AG04449 (cell line): ENCODE measurements at regions not wholly inside any gene's neighbourhood (a gene's known extent, or its start where the extent isn't known, plus 50 kb on each side); places are given as distances from the start of the nearest gene placed in this dataset.

Source experiments
- CTCF ChIA-PET: fragments of 350-600 bp; formaldehyde crosslinking; extraction: SDS; loops from one replicate; lab custom pipeline; 2021; ENCODE audit warnings: antibody characterized with exemption; lab: Yijun Ruan, JAX
- POLR2A ChIA-PET: fragments of 400-600, 350-600 bp; formaldehyde crosslinking; extraction: SDS; loops from one replicate; lab custom pipeline; 2020; ENCODE audit warnings: antibody characterized with exemption, inconsistent platforms; lab: Yijun Ruan, JAX
- DNase-seq: peaks from one replicate; pipeline ENCODE4 v3.0.0-alpha.2; 2010; ENCODE audit warnings: low read depth, low spot score
- H3K4me3 ChIP-seq: 2 replicates; pipeline ENCODE4 v1.5.1; 2011; ENCODE audit warnings: low read depth, mild to moderate bottlenecking, control low read depth, low read length
- TF ChIP-seq, protein P1 (sequence below): IDR thresholded peaks from one replicate; pipeline ENCODE4 v1.5.1; 2011; ENCODE audit warnings: mild to moderate bottlenecking, moderate library complexity, low read length, control low read depth, inconsistent platforms; ENCODE audit not compliant: insufficient read depth; ENCODE audit errors: missing control alignments

DNA sequence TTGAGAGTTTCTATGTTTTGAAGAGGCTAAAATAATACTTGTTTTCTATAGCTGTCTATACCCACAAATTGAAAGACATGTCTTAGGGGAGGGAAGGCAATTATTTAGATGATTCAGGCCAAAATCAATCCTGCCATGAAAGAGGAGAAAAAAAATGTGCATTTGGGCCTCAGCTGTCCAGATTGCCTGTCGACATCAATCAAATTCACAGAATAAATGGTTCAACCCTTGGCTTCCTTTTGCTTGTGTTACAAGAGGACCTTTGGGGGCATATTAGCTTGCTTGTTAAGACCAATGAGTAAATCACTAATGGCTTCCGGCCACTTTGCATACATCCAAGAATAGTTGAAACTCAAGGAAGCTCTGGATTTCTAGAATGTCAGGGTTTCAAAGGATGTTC lies 900.8 kb upstream of the CELF4 start:
- ChIA-PET POLR2A (no interaction called here), CTCF (no interaction called here)
- no peak for DNase-seq
- TF ChIP-seq, protein P1, sequence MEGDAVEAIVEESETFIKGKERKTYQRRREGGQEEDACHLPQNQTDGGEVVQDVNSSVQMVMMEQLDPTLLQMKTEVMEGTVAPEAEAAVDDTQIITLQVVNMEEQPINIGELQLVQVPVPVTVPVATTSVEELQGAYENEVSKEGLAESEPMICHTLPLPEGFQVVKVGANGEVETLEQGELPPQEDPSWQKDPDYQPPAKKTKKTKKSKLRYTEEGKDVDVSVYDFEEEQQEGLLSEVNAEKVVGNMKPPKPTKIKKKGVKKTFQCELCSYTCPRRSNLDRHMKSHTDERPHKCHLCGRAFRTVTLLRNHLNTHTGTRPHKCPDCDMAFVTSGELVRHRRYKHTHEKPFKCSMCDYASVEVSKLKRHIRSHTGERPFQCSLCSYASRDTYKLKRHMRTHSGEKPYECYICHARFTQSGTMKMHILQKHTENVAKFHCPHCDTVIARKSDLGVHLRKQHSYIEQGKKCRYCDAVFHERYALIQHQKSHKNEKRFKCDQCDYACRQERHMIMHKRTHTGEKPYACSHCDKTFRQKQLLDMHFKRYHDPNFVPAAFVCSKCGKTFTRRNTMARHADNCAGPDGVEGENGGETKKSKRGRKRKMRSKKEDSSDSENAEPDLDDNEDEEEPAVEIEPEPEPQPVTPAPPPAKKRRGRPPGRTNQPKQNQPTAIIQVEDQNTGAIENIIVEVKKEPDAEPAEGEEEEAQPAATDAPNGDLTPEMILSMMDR = no peak
- no peak overlapping the region for H3K4me3 ChIP-seq

DNA sequence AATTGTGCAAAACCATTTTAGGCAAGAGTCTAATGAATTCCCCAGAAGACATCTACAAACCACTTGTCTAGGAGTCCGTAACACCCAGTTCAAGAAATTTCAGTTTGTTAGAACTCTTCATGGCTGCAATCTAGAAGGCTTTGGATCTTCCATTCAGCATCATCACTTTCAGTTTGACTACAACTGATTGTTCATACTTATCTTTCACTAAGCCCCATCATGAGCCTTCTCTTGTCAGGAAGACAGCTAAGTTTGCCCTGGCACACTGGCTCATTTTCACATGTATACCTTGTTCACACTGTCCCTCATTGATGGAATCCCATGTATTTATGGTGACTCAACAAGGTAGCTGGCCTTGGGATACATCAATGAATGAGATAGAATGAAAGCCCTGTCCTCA lies 898.4 kb upstream of the CELF4 start:
- TF ChIP-seq, protein P1 = no peak
- ChIA-PET POLR2A (no interaction called here), CTCF (no interaction called here)
- no peak for DNase-seq
- no peak overlapping the region for H3K4me3 ChIP-seq

DNA sequence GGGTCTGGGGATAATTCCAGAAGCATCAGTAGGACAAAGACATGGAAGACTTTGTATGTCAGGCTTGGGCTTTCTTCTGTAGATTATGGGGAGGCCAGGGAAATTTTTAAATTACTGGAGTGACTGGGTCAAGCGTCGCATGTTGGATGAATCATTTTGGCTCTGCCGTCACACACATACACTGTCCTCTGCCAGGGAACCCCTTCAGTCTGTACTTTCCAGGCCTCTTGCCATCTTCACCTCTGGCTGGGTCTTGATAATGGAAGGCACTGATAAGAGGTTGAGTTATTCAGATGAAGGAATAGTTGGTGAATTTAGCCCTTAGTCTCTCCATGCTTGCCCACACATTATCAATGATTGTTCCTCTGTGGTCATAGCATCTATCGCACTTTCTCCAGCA lies 895.1 kb upstream of the CELF4 start:
- POLR2A ChIA-PET = no interaction called here
- no peak for DNase-seq
- TF ChIP-seq, protein P1 = no peak
- H3K4me3 ChIP-seq = no peak overlapping the region
- CTCF ChIA-PET = no interaction called here

DNA sequence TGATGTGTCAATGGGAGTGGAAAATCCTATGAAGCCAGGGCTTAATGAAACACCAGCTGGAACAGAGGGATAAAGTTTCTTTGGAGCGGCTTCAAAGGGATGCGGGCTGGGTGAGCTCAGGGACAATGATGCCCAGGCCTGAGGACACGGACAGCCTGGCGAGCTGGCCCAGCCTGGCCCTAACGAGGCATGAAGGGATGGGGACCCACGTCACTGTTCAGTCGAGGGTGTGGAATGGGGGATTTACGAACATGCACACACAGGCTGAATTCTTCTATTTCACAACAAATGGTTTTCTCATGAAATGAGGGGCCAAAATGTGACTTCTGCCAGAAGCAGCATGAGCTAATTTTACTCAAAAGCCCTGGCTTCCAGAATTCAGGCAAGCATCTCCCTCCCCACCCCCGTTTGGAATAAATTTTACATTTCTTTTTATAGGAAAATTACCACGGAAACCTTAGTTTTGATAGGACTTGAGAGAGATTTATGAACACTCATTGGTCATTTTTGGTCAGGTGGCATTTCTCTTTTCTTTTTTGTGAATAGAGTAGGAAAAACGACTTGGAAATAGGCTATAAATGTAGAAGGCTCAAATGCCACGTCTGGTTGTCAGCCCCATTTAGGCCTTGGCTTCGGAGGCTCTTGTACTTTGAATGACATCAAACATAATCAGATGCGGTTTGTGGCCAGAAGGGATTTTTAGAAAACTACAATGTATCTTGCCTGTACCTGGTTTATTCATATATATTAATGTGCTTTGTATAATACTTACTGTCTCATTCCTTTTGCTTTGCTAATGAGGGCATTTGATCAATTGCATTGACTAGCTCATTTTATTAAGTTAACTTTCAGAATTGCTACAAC lies 893.8 kb upstream of the CELF4 start:
- POLR2A ChIA-PET = no interaction called here
- DNase-seq = no peak
- CTCF ChIA-PET = no interaction called here
- H3K4me3 ChIP-seq = no peak overlapping the region
- TF ChIP-seq, protein P1 = no peak

DNA sequence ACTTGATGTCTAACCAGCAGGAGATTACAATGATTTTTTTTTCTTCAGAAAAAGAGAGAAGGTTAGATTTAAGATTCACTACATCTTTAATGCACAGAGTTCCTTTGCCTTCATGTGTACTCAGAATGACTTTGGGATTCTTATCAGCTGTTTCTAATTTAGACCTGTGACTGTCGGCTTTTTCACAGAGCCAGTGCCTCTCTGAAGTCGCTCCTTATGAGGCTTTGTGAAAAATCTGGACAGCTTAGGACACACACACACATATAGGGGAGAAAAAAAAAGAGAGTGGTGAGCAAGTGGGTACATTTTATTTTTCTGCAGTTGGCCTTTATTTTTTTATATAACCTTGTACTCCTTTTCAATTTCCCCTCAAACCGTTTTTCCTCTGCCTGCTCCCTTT lies 893.1 kb upstream of the CELF4 start:
- H3K4me3 ChIP-seq = no peak overlapping the region
- POLR2A ChIA-PET = no interaction called here
- TF ChIP-seq, protein P1 = no peak
- CTCF ChIA-PET = no interaction called here
- no peak for DNase-seq

DNA sequence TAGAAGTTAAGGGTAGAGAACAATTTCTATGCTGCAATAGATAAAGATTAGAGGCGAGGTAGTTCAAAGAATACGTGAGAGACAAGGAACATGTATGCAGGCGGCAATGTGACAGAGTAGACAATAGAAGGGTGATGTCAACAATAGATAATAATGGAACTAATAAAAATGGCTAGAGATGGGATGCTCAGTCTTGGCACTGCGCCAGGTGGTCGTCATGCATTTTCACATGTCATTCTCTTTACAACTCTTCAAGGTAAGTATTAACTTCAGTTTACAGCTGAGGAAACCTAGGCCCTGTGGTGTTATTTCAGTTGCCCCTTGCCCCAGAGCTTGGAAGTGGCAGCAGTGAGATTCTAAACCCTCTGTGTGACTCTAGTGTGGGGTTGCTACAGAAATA lies 890.7 kb upstream of the CELF4 start:
- CTCF ChIA-PET = no interaction called here

More for the DNA sequence above, 890.7 kb upstream of the CELF4 start:
- no peak overlapping the region for H3K4me3 ChIP-seq
- POLR2A ChIA-PET = no interaction called here
- TF ChIP-seq, protein P1 = no peak
- no peak for DNase-seq
